GM12891 (cell line): ENCODE measurements at regions not wholly inside any gene's neighbourhood (a gene's known extent, or its start where the extent isn't known, plus 50 kb on each side); places are given as distances from the start of the nearest gene placed in this dataset.
"Not testable (repeated sequence)": the region's sequence is repeated elsewhere in the genome, so short reads cannot be mapped to it uniquely, and the experiment has no call there.

Experiments
- DNase-seq: peaks from one replicate; pipeline ENCODE4 v3.0.0; 2011; ENCODE audit warnings: low spot score; ENCODE audit not compliant: insufficient read length
- FAIRE-seq: peaks from 2 replicates; lab custom pipeline; 2011; peaks lifted over from hg19 to GRCh38; lab: Jason Lieb, UNC
- PAX5 ChIP-seq: IDR thresholded peaks from 2 replicates; pipeline ENCODE4 v1.6.1; 2011; ENCODE audit warnings: low read length, moderate library complexity, mild to moderate bottlenecking; ENCODE audit not compliant: insufficient read depth, severe bottlenecking
- POLR2A ChIP-seq: IDR thresholded peaks from 2 replicates; pipeline ENCODE4 v1.6.1; 2011; ENCODE audit warnings: low read depth, low read length, control low read depth
- POLR2AphosphoS5 ChIP-seq: IDR thresholded peaks from 2 replicates; pipeline ENCODE4 v1.6.1; 2011; ENCODE audit warnings: low read depth, low read length, control low read depth
- POU2F2 ChIP-seq: IDR thresholded peaks from 2 replicates; pipeline ENCODE4 v1.6.1; 2011; ENCODE audit warnings: low read depth, mild to moderate bottlenecking, control low read depth, low read length, moderate library complexity
- SPI1 ChIP-seq: IDR thresholded peaks from 2 replicates; pipeline ENCODE4 v1.6.1; 2011; ENCODE audit warnings: low read depth, low read length, control low read depth
- TAF1 ChIP-seq: IDR thresholded peaks from 2 replicates; pipeline ENCODE4 v1.6.1; 2011; ENCODE audit warnings: low read depth, low read length, control low read depth

DNA sequence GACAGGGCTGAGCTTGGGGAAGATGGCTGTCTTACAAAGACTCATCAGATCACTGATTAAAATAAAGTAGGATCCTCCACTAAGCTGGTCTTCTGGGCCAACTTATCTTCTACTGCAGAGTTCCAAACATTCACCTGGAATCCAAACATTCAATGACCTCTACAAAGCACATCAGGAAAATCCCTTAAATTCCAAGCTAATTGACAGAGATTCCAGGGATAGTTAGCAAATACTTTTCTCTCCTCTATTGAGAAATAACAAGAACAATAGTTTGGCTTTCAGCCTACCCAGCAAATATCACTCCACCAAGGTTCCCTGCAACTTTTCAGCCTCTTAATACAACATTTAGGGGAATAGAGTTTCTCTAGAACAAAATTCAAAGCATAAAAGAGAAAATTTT, 140.6 kb upstream of the LIFR start:
- DNase-seq (no peak), FAIRE-seq (no peak)
- TF ChIP-seq SPI1 (no peak), POU2F2 (no peak), TAF1 (no peak), POLR2AphosphoS5 (no peak), PAX5 (no peak), POLR2A (no peak)

- not testable (repeated sequence) for FAIRE-seq, DNase-seq
These were observed 140.3 kb upstream of the OSMR start for GRCh38 chr5:38705529-38705928.

DNA sequence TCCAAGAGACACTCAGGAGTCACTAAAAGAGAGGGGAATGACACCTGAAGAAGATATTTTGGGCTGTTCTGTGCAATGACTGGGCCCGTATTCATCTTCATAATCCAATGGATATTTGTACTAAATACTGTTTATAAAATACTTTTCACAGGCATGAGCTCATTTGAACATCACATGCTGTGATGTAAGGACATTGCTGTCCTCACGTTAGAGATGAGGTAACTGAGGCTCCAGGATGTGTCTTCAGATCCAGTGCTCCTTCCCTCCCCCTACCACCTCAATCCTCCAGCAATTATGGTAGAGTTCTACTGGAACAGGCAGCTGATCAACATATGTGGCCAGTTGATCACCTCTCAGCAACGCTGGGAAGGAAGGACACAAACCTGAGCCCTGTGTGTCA, 139.4 kb upstream of the OSMR start:
- no peak for FAIRE-seq
- DNase-seq: no peak
- TF ChIP-seq PAX5 (no peak), TAF1 (no peak), POLR2A (no peak), POU2F2 (no peak), SPI1 (no peak), POLR2AphosphoS5 (no peak)

- TF ChIP-seq TAF1: no peak
- no peak for TF ChIP-seq POU2F2
- no peak for TF ChIP-seq PAX5
- no peak for TF ChIP-seq POLR2A
- no peak for TF ChIP-seq POLR2AphosphoS5
- DNase-seq: no peak
- no peak for FAIRE-seq
These were observed 138.2 kb upstream of the OSMR start for GRCh38 chr5:38707352-38708210.

- TF ChIP-seq POLR2AphosphoS5 (no peak), SPI1 (no peak), PAX5 (no peak), POU2F2 (no peak), TAF1 (no peak), POLR2A (no peak)
- FAIRE-seq: no peak
- DNase-seq: no peak
These were observed 136.0 kb upstream of the OSMR start for GRCh38 chr5:38709678-38710306.

GRCh38 chr5:38710627-38711026, 135.2 kb upstream of the OSMR start:
- no peak for FAIRE-seq
- TF ChIP-seq POLR2AphosphoS5: no peak
- no peak for TF ChIP-seq POLR2A
- no peak for TF ChIP-seq PAX5
- no peak for TF ChIP-seq TAF1
- TF ChIP-seq SPI1: no peak
- TF ChIP-seq POU2F2: no peak
- DNase-seq: no peak

- FAIRE-seq: no peak
- TF ChIP-seq SPI1 (no peak), TAF1 (no peak), POLR2AphosphoS5 (no peak), POLR2A (no peak), POU2F2 (no peak), PAX5 (no peak)
These were observed 133.4 kb upstream of the OSMR start for GRCh38 chr5:38712391-38712790.

DNA sequence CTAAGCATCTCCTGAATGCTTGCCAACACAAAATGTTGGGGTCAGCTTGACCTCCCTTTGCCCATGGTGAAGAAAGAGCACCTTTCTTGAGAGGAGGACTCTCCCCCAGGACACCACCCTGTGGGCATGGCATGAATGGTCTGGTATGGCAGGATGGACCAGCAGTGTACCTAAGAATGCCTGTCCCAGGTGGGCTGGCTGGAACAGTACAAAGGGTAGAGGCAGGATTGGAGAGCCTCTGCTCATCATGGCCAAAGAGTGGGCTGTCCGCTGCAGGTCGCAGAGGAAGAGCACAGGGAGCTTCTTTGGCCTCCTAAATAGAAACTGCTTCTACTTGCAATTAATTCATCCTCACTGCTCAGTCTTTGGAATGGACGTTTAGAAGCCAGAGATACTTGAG, 131.6 kb upstream of the OSMR start:
- FAIRE-seq (no peak), DNase-seq (no peak)
- no peak for TF ChIP-seq TAF1
- no peak for TF ChIP-seq POLR2A
- TF ChIP-seq PAX5: no peak
- TF ChIP-seq POLR2AphosphoS5: no peak
- TF ChIP-seq SPI1: no peak
- no peak for TF ChIP-seq POU2F2

More at GRCh38 chr5:38712391-38712790, 133.4 kb upstream of the OSMR start:
- DNase-seq: no peak

GRCh38 chr5:38714703-38715355, 131.0 kb upstream of the OSMR start:
- FAIRE-seq: no peak
- TF ChIP-seq POLR2A (no peak), POU2F2 (no peak), SPI1 (no peak)
- DNase-seq: no peak

DNA sequence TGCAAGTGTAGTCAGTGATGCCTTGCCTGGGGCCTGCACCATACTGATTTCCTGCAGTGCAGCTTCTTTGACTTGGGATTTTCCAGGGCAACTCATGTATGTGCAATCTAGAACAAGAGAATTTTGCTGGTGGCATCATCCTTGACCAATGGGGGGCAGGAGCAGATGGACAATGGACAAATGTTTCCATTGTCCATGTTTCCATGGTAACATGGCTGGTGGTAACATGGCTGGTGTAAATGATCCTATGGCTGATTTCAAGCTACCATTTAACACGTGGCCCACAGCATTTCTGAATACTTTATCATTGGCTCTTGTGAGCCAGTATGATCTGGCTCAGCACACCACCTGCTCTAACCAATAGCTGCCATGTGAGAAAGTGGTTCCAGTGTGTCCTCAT, 130.1 kb upstream of the OSMR start:
- DNase-seq (no peak), FAIRE-seq (no peak)
- no peak for TF ChIP-seq POLR2A
- no peak for TF ChIP-seq POLR2AphosphoS5
- no peak for TF ChIP-seq SPI1
- no peak for TF ChIP-seq POU2F2
- TF ChIP-seq PAX5: no peak
